Stimulated activated CD8-positive, alpha-beta memory T cell treated with anti-CD3 and anti-CD28 coated beads, Interleukin-2, amount 100 ng/mL, for 48 hours (primary cell): ENCODE measurements at regions not wholly inside any gene's neighbourhood (a gene's known extent, or its start where the extent isn't known, plus 50 kb on each side); places are given as distances from the start of the nearest gene placed in this dataset.

Experiments used
- DNase-seq, 2 donors: peaks; one replicate each; pipeline ENCODE4 v3.0.0-alpha.2; 2020; ENCODE audit warnings: low read depth in 2 of 2

GRCh38 chr10:89887406-89887805 is 186.0 kb downstream of the KIF20B start:
- no peak for DNase-seq

GRCh38 chr10:89887830-89888229 is 186.4 kb downstream of the KIF20B start:
- DNase-seq, result no peak

GRCh38 chr10:89888321-89889070 is 187.1 kb downstream of the KIF20B start:
- DNase-seq, result no peak

GRCh38 chr10:89889606-89890005 is 188.2 kb downstream of the KIF20B start:
- DNase-seq, result no peak

- no peak for DNase-seq
Measured at GRCh38 chr10:89891006-89891535, 189.7 kb downstream of the KIF20B start.

GRCh38 chr10:89894051-89894450 is 192.7 kb downstream of the KIF20B start:
- DNase-seq, result no peak

GRCh38 chr10:89900554-89900953 is 199.2 kb downstream of the KIF20B start:
- no peak for DNase-seq

- no peak for DNase-seq
Measured at GRCh38 chr10:89901895-89902294, 200.5 kb downstream of the KIF20B start.

GRCh38 chr10:89904755-89905154 is 203.4 kb downstream of the KIF20B start:
- no peak for DNase-seq

- DNase-seq, result no peak
Measured at GRCh38 chr10:89909752-89910151, 208.4 kb downstream of the KIF20B start.

- no peak for DNase-seq
Measured at GRCh38 chr10:89915021-89915420, 213.6 kb downstream of the KIF20B start.

- no peak for DNase-seq
Measured at GRCh38 chr10:89915968-89916367, 214.6 kb downstream of the KIF20B start.

GRCh38 chr10:89916468-89917215 is 215.3 kb downstream of the KIF20B start:
- no peak for DNase-seq

- no peak for DNase-seq
Measured at GRCh38 chr10:89921403-89921802, 220.0 kb downstream of the KIF20B start.

GRCh38 chr10:89923661-89924060 is 222.3 kb downstream of the KIF20B start:
- DNase-seq, result no peak

- DNase-seq, result no peak
Measured at GRCh38 chr10:89924261-89924660, 222.9 kb downstream of the KIF20B start.

- DNase-seq, result no peak
Measured at GRCh38 chr10:89926736-89927135, 225.3 kb downstream of the KIF20B start.

- no peak for DNase-seq
Measured at GRCh38 chr10:89929282-89930026, 228.1 kb downstream of the KIF20B start.

- DNase-seq, result no peak
Measured at GRCh38 chr10:89937494-89937893, 236.1 kb downstream of the KIF20B start.

- DNase-seq, result no peak
Measured at GRCh38 chr10:89940076-89940475, 238.7 kb downstream of the KIF20B start.

GRCh38 chr10:89942217-89942616 is 240.8 kb downstream of the KIF20B start:
- DNase-seq, result no peak

GRCh38 chr10:89944138-89944537 is 242.7 kb downstream of the KIF20B start:
- no peak for DNase-seq
